Stromal cell of bone marrow (primary cell): ENCODE measurements at regions not wholly inside any gene's neighbourhood (a gene's known extent, or its start where the extent isn't known, plus 50 kb on each side); places are given as distances from the start of the nearest gene placed in this dataset.
"Not testable (repeated sequence)": the region's sequence is repeated elsewhere in the genome, so short reads cannot be mapped to it uniquely, and the experiment has no call there.

Experiments used
- DNase-seq: peaks from one replicate; pipeline ENCODE4 v3.0.0-alpha.2; 2012; ENCODE audit warnings: low read depth

GRCh38 chr6:170018422-170018935 lies 267.1 kb downstream of the ERMARD start:
- DNase-seq: no peak

- DNase-seq: no peak
Observed at GRCh38 chr6:170017603-170018320, 266.3 kb downstream of the ERMARD start.

GRCh38 chr6:170013815-170014214 lies 262.4 kb downstream of the ERMARD start:
- DNase-seq: no peak

GRCh38 chr6:170012037-170012330 lies 260.6 kb downstream of the ERMARD start:
- no peak for DNase-seq

- no peak for DNase-seq
Observed at GRCh38 chr6:170011204-170012036, 260.0 kb downstream of the ERMARD start.

- DNase-seq: no peak
Observed at GRCh38 chr6:170010665-170011203, 259.3 kb downstream of the ERMARD start.

GRCh38 chr6:170008294-170008785 lies 256.9 kb downstream of the ERMARD start:
- no peak for DNase-seq

- DNase-seq: no peak
Observed at GRCh38 chr6:170007468-170008293, 256.3 kb downstream of the ERMARD start.

- no peak for DNase-seq
Observed at GRCh38 chr6:170006900-170007467, 255.6 kb downstream of the ERMARD start.

GRCh38 chr6:170006071-170006899 lies 254.9 kb downstream of the ERMARD start:
- no peak for DNase-seq

- DNase-seq: no peak
Observed at GRCh38 chr6:170005665-170006064, 254.2 kb downstream of the ERMARD start.

GRCh38 chr6:170004585-170005210 lies 253.3 kb downstream of the ERMARD start:
- no peak for DNase-seq

GRCh38 chr6:170003451-170004160 lies 252.2 kb downstream of the ERMARD start:
- no peak for DNase-seq

- no peak for DNase-seq
Observed at GRCh38 chr6:170003027-170003426, 251.6 kb downstream of the ERMARD start.

GRCh38 chr6:170001782-170002181 lies 250.4 kb downstream of the ERMARD start:
- not testable (repeated sequence) for DNase-seq

- no peak for DNase-seq
Observed at GRCh38 chr6:170000071-170000843, 248.8 kb downstream of the ERMARD start.

- no peak for DNase-seq
Observed at GRCh38 chr6:169999367-169999766, 247.9 kb downstream of the ERMARD start.

GRCh38 chr6:169998457-169998856 lies 247.0 kb downstream of the ERMARD start:
- no peak for DNase-seq

- no peak for DNase-seq
Observed at GRCh38 chr6:169997930-169998218, 246.5 kb downstream of the ERMARD start.
